HCT116 (cell line): ENCODE measurements at regions not wholly inside any gene's neighbourhood (a gene's known extent, or its start where the extent isn't known, plus 50 kb on each side); places are given as distances from the start of the nearest gene placed in this dataset.

Source experiments
- ATAC-seq: fragments of 200-7000 bp; cut with Tn5 transposase; 2 replicates; pipeline ENCODE4 v1.9.1; 2020; ENCODE audit warnings: mild to moderate bottlenecking, moderate library complexity
- BruUV-seq: library from RNA; stranded (reverse); fragments of 400-500 nt; replicated peaks from 2 replicates; lab custom pipeline; 2021; lab: Mats Ljungman, UMichigan
- CTCF ChIA-PET: fragments of 300-600 bp; sonication (Branson Sonifier 250); formaldehyde crosslinking; loops from one replicate; lab custom pipeline; 2021; ENCODE audit warnings: antibody characterized with exemption; lab: Charles Lee
- POLR2A ChIA-PET: fragments of 300-600, 350-600 bp; sonication (Branson Sonifier 250); formaldehyde crosslinking; loops from one replicate; lab custom pipeline; 2021; ENCODE audit warnings: antibody characterized with exemption; lab: Charles Lee
- RAD21 ChIA-PET, 2 experiments: fragments of 300-600 bp; sonication (Branson Sonifier 250); formaldehyde crosslinking; loops; one replicate each; lab custom pipeline; 2023; ENCODE audit warnings: low total read pairs in 2 of 2; ENCODE audit not compliant: uncharacterized antibody in 2 of 2, unreplicated experiment in 2 of 2, low non-redundant PET in 1 of 2; lab: Charles Lee
- DNase-seq: peaks from one replicate; pipeline ENCODE4 v3.0.0-alpha.2; 2010; ENCODE audit warnings: low read depth, low spot score
- H2AFZ ChIP-seq: fragments of 200-600 bp; shearing (Covaris generic), sonication (generic); 2 replicates; pipeline ENCODE4 v1.6.1; 2017; ENCODE audit warnings: low read depth, mixed run types, mixed read lengths, antibody characterized with exemption, low read length; ENCODE audit not compliant: poor library complexity, severe bottlenecking
- H3K27ac ChIP-seq: 2 replicates; pipeline ENCODE4 v1.5.1; 2012; ENCODE audit warnings: low read depth, low read length
- H3K27me3 ChIP-seq: fragments of 200-600 bp; sonication (generic); 2 replicates; pipeline ENCODE4 v1.6.1; 2016; ENCODE audit warnings: mixed run types, low read length, mixed read lengths; ENCODE audit not compliant: insufficient read depth
- H3K36me3 ChIP-seq, 2 experiments: fragments of 200-500 bp in 1 of 2; fragments of 200-600 bp in 1 of 2; sonication (Bioruptor generic) in 1 of 2; sonication (generic) in 1 of 2; 2 replicates each; pipeline versions ENCODE4 v1.5.1 to v1.6.1; 2014 to 2016; ENCODE audit warnings: low read length in 2 of 2, inconsistent platforms in 1 of 2, mixed read lengths in 1 of 2, mixed run types in 1 of 2; ENCODE audit not compliant: insufficient read depth in 2 of 2, control insufficient read depth in 1 of 2
- H3K4me1 ChIP-seq, 2 experiments: fragments of 200-600 bp in 1 of 2; sonication (generic) in 1 of 2; 2 replicates each; pipeline versions ENCODE4 v1.5.1 to v1.6.1; 2012 to 2017; ENCODE audit warnings: low read length in 2 of 2, inconsistent platforms in 1 of 2, mild to moderate bottlenecking in 1 of 2, mixed read lengths in 1 of 2, mixed run types in 1 of 2, moderate library complexity in 1 of 2; ENCODE audit not compliant: insufficient read depth in 2 of 2, control insufficient read depth in 1 of 2
- H3K4me2 ChIP-seq: fragments of 200-600 bp; sonication (generic); 2 replicates; pipeline ENCODE4 v1.6.1; 2017; ENCODE audit warnings: mixed run types, low read length, mixed read lengths
- H3K4me3 ChIP-seq, 2 experiments: fragments of 200-600 bp in 1 of 2; sonication (generic) in 1 of 2; replicated peaks in 1 of 2; 2 replicates each; pipeline ENCODE4 v1.5.1; 2011 to 2016; ENCODE audit warnings: low read length in 2 of 2, control low read depth in 1 of 2, low read depth in 1 of 2, mild to moderate bottlenecking in 1 of 2, mixed read lengths in 1 of 2, mixed run types in 1 of 2
- H3K79me2 ChIP-seq: fragments of 200-600 bp; sonication (generic); 2 replicates; pipeline ENCODE4 v1.6.1; 2017; ENCODE audit warnings: mild to moderate bottlenecking, mixed run types, low read length, moderate library complexity, mixed read lengths; ENCODE audit not compliant: insufficient read depth
- H3K9ac ChIP-seq: fragments of 200-600 bp; sonication (generic); 2 replicates; pipeline ENCODE4 v1.6.1; 2016; ENCODE audit warnings: low read length, mixed read lengths
- H3K9me2 ChIP-seq: fragments of 200-600 bp; sonication (generic), shearing (Covaris generic); 2 replicates; pipeline ENCODE4 v1.6.1; 2017; ENCODE audit warnings: mixed run types, mild to moderate bottlenecking, moderate library complexity; ENCODE audit not compliant: insufficient read depth
- H3K9me3 ChIP-seq, 2 experiments: fragments of 200-500 bp in 1 of 2; fragments of 200-600 bp in 1 of 2; sonication (Bioruptor generic) in 1 of 2; sonication (generic) in 1 of 2; 2 replicates each; pipeline ENCODE4 v1.6.1; 2014 to 2017; ENCODE audit warnings: low read length in 2 of 2, mixed read lengths in 2 of 2, inconsistent platforms in 1 of 2, low read depth in 1 of 2, mild to moderate bottlenecking in 1 of 2, mixed run types in 1 of 2, moderate library complexity in 1 of 2; ENCODE audit not compliant: control insufficient read depth in 1 of 2, insufficient read depth in 1 of 2
- H4K20me1 ChIP-seq: fragments of 200-600 bp; sonication (generic), shearing (Covaris generic); 2 replicates; pipeline ENCODE4 v1.6.1; 2017; ENCODE audit warnings: mixed run types, mild to moderate bottlenecking, moderate library complexity; ENCODE audit not compliant: insufficient read depth
- ATF3 ChIP-seq: IDR thresholded peaks from 2 replicates; pipeline ENCODE4 v1.6.1; 2012
- CBX3 ChIP-seq: IDR thresholded peaks from 2 replicates; pipeline ENCODE4 v1.6.1; 2012; ENCODE audit warnings: low read depth
- CEBPB ChIP-seq: IDR thresholded peaks from 2 replicates; pipeline ENCODE4 v1.6.1; 2012; ENCODE audit warnings: low read depth
- EGR1 ChIP-seq: IDR thresholded peaks from 2 replicates; pipeline ENCODE4 v1.6.1; 2012; ENCODE audit warnings: low read depth
- ELF1 ChIP-seq: IDR thresholded peaks from 2 replicates; pipeline ENCODE4 v1.6.1; 2012; ENCODE audit warnings: low read depth, borderline replicate concordance
- EZH2 ChIP-seq: fragments of 200-600 bp; sonication (generic); IDR thresholded peaks from 2 replicates; pipeline ENCODE4 v1.6.1; 2017; ENCODE audit warnings: antibody characterized with exemption, mixed run types
- EZH2phosphoT487 ChIP-seq: fragments of 200-600 bp; IDR thresholded peaks from 2 replicates; pipeline ENCODE4 v1.6.1; 2018; ENCODE audit warnings: antibody characterized with exemption, borderline replicate concordance
- JUND ChIP-seq: IDR thresholded peaks from 2 replicates; pipeline ENCODE4 v1.6.1; 2012
- MAX ChIP-seq: IDR thresholded peaks from 2 replicates; pipeline ENCODE4 v1.6.1; 2012
- POLR2A ChIP-seq: IDR thresholded peaks from 2 replicates; pipeline ENCODE4 v1.7.0; 2011; ENCODE audit warnings: borderline replicate concordance; ENCODE audit not compliant: insufficient read depth, insufficient read length; ENCODE audit errors: extremely low read depth
- POLR2AphosphoS5 ChIP-seq: IDR thresholded peaks from 2 replicates; pipeline ENCODE4 v1.6.1; 2011; ENCODE audit warnings: mild to moderate bottlenecking, low read depth, low read length, moderate library complexity
- REST ChIP-seq: IDR thresholded peaks from 2 replicates; pipeline ENCODE4 v1.6.1; 2012; ENCODE audit warnings: low read depth
- SP1 ChIP-seq: IDR thresholded peaks from 2 replicates; pipeline ENCODE4 v1.6.1; 2012; ENCODE audit warnings: low read depth
- SRF ChIP-seq: IDR thresholded peaks from 2 replicates; pipeline ENCODE4 v1.6.1; 2012; ENCODE audit warnings: low read depth
- TCF7L2 ChIP-seq: IDR thresholded peaks from 2 replicates; pipeline ENCODE4 v1.7.0; 2011; ENCODE audit warnings: borderline replicate concordance, inconsistent platforms; ENCODE audit not compliant: insufficient read depth, insufficient read length; ENCODE audit errors: extremely low read depth
- YY1 ChIP-seq: IDR thresholded peaks from 2 replicates; pipeline ENCODE4 v1.6.1; 2011; ENCODE audit warnings: low read length, low read depth, moderate library complexity, mild to moderate bottlenecking; ENCODE audit not compliant: insufficient replicate concordance; ENCODE audit errors: extremely low read depth
- ZBTB33 ChIP-seq: IDR thresholded peaks from 2 replicates; pipeline ENCODE4 v1.6.1; 2011; ENCODE audit warnings: mild to moderate bottlenecking, low read length, moderate library complexity; ENCODE audit not compliant: insufficient replicate concordance; ENCODE audit errors: extremely low read depth
- ZNF274 ChIP-seq: fragments of 200-500 bp; sonication (Bioruptor generic); IDR thresholded peaks from 2 replicates; pipeline ENCODE4 v1.6.1; 2014; ENCODE audit warnings: mild to moderate bottlenecking, low read depth, low read length, inconsistent platforms
- intact Hi-C: fragments of 100-400 bp; cut with micrococcal nuclease; formaldehyde crosslinking; loops from 2 replicates; pipeline ENCODE4 v1.10.0; 2022
- TF ChIP-seq, protein P1 (sequence below), 3 experiments: fragments of 200-600 bp in 1 of 3; sonication (generic) in 1 of 3; IDR thresholded peaks in 2 of 3; conservative IDR thresholded peaks in 1 of 3; 2 replicates each; pipeline ENCODE4 v1.5.1; 2012 to 2017; ENCODE audit warnings: low read depth in 2 of 3, low read length in 2 of 3, antibody characterized with exemption in 1 of 3, borderline replicate concordance in 1 of 3, control low read depth in 1 of 3, mild to moderate bottlenecking in 1 of 3, mixed read lengths in 1 of 3, mixed run types in 1 of 3, moderate library complexity in 1 of 3; ENCODE audit not compliant: insufficient read depth in 1 of 3

GRCh38 chr5:42962124-42962523 lies 78.0 kb downstream of the ANXA2R start:
- CTCF ChIA-PET: no interaction called here

More at GRCh38 chr5:42962124-42962523, 78.0 kb downstream of the ANXA2R start:
- Histone ChIP-seq H4K20me1 (no peaks in the 10 kb centered on the region), H3K27ac (no peak overlapping the region), H3K4me3 (no peak overlapping the region), H3K9me3 (no peaks in the 10 kb centered on the region), H3K27me3 (no peaks in the 10 kb centered on the region), H3K79me2 (no peaks in the 10 kb centered on the region), H3K9me2 (no peaks in the 10 kb centered on the region), H3K36me3 (no peaks in the 10 kb centered on the region), H3K4me1 (no peaks in the 10 kb centered on the region), H2AFZ (no peak overlapping the region), H3K9ac (no peak overlapping the region), H3K4me2 (no peak overlapping the region)
- ChIA-PET POLR2A (no interaction called here), RAD21 (no interaction called here)
- DNase-seq (no peak), ATAC-seq (no peak)
- TF ChIP-seq CEBPB (no peak), REST (no peak), ZNF274 (no peak), YY1 (no peak), MAX (no peak), EZH2phosphoT487 (no peak), TCF7L2 (no peak), SRF (no peak), CBX3 (no peak), ATF3 (no peak), EGR1 (no peak), ZBTB33 (no peak), SP1 (no peak), POLR2AphosphoS5 (no peak), POLR2A (no peak), EZH2 (no peak), ELF1 (no peak), JUND (no peak)
- TF ChIP-seq, protein P1, sequence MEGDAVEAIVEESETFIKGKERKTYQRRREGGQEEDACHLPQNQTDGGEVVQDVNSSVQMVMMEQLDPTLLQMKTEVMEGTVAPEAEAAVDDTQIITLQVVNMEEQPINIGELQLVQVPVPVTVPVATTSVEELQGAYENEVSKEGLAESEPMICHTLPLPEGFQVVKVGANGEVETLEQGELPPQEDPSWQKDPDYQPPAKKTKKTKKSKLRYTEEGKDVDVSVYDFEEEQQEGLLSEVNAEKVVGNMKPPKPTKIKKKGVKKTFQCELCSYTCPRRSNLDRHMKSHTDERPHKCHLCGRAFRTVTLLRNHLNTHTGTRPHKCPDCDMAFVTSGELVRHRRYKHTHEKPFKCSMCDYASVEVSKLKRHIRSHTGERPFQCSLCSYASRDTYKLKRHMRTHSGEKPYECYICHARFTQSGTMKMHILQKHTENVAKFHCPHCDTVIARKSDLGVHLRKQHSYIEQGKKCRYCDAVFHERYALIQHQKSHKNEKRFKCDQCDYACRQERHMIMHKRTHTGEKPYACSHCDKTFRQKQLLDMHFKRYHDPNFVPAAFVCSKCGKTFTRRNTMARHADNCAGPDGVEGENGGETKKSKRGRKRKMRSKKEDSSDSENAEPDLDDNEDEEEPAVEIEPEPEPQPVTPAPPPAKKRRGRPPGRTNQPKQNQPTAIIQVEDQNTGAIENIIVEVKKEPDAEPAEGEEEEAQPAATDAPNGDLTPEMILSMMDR (IDR thresholded peaks at IDR 0.05 in 2 of 3, conservative IDR thresholded peaks at IDR 0.05 in 1 of 3; ENCODE audit: borderline replicate concordance in 1 of 3, insufficient read depth in 1 of 3, low read depth in 2 of 3, low read length in 2 of 3): no peak
- intact Hi-C loops: no loop called here
- no TSS peak for BruUV-seq
